ENCODE measurements at regions not wholly inside any gene's neighbourhood (a gene's known extent, or its start where the extent isn't known, plus 50 kb on each side); places are given as distances from the start of the nearest gene placed in this dataset.

DNA sequence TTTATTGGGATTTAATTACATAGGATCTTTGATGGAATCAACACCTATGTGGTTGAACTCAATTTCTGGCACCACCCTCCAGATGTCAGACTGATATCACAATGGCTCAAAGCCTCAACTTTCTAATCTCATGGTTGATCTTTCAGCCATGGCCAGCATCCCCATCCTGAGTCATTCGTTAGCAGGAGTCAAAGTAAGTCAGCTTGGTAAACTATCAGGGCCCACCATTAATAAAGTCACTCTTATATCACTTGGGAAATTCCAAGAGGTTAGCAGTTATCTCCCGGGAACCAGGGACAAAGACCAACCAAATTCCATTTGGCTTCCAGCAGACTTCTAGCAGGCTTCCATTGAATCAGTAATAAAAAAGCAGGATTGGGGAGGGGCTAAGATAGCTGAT lies 50.7 kb upstream of the TNFSF4 start:
- TF ChIP-seq YY1 (IDR thresholded peaks at IDR 0.05; ENCODE audit: low read depth) (no peak), CEBPB (IDR thresholded peaks at IDR 0.05) (no peak), TCF12 (IDR thresholded peaks at IDR 0.05; ENCODE audit: low read depth) (no peak), EP300 (IDR thresholded peaks at IDR 0.05; ENCODE audit: borderline replicate concordance) (no peak), FOXM1 (IDR thresholded peaks at IDR 0.05; ENCODE audit: borderline replicate concordance, low read depth) (no peak), TAF1 (IDR thresholded peaks at IDR 0.05; ENCODE audit: low read depth) (no peak), TEAD4 (IDR thresholded peaks at IDR 0.05) (no peak), CREB1 (IDR thresholded peaks at IDR 0.05; ENCODE audit: low read depth) (no peak), ZBTB7A (IDR thresholded peaks at IDR 0.05; ENCODE audit: low read depth) (no peak), MAX (IDR thresholded peaks at IDR 0.05) (no peak), NFIC (IDR thresholded peaks at IDR 0.05) (no peak), EGR1 (IDR thresholded peaks at IDR 0.05) (no peak), RAD21 (IDR thresholded peaks at IDR 0.05; ENCODE audit: low read depth) (no peak), REST (IDR thresholded peaks at IDR 0.05; ENCODE audit: low read depth) (no peak)
- TF ChIP-seq, protein P1, sequence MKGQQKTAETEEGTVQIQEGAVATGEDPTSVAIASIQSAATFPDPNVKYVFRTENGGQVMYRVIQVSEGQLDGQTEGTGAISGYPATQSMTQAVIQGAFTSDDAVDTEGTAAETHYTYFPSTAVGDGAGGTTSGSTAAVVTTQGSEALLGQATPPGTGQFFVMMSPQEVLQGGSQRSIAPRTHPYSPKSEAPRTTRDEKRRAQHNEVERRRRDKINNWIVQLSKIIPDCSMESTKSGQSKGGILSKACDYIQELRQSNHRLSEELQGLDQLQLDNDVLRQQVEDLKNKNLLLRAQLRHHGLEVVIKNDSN (IDR thresholded peaks at IDR 0.05) = no peak

GRCh38 chr1:173258479-173259264 lies 51.5 kb upstream of the TNFSF4 start:
- no peak for TF ChIP-seq CREB1 (IDR thresholded peaks at IDR 0.05; ENCODE audit: low read depth)
- no peak for TF ChIP-seq EGR1 (IDR thresholded peaks at IDR 0.05)
- no peak for TF ChIP-seq EP300 (IDR thresholded peaks at IDR 0.05; ENCODE audit: borderline replicate concordance)
- TF ChIP-seq TCF12 (IDR thresholded peaks at IDR 0.05; ENCODE audit: low read depth) = no peak
- TF ChIP-seq TAF1 (IDR thresholded peaks at IDR 0.05; ENCODE audit: low read depth) = no peak
- TF ChIP-seq FOXM1 (IDR thresholded peaks at IDR 0.05; ENCODE audit: borderline replicate concordance, low read depth) = no peak
- no peak for TF ChIP-seq REST (IDR thresholded peaks at IDR 0.05; ENCODE audit: low read depth)
- no peak for TF ChIP-seq NFIC (IDR thresholded peaks at IDR 0.05)
- TF ChIP-seq ZBTB7A (IDR thresholded peaks at IDR 0.05; ENCODE audit: low read depth) = no peak
- no peak for TF ChIP-seq MAX (IDR thresholded peaks at IDR 0.05)
- no peak for TF ChIP-seq RAD21 (IDR thresholded peaks at IDR 0.05; ENCODE audit: low read depth)
- TF ChIP-seq CEBPB (IDR thresholded peaks at IDR 0.05) = no peak
- TF ChIP-seq YY1 (IDR thresholded peaks at IDR 0.05; ENCODE audit: low read depth) = no peak
- TF ChIP-seq, protein P1 (IDR thresholded peaks at IDR 0.05) = no peak
- TF ChIP-seq TEAD4 (IDR thresholded peaks at IDR 0.05) = no peak

DNA sequence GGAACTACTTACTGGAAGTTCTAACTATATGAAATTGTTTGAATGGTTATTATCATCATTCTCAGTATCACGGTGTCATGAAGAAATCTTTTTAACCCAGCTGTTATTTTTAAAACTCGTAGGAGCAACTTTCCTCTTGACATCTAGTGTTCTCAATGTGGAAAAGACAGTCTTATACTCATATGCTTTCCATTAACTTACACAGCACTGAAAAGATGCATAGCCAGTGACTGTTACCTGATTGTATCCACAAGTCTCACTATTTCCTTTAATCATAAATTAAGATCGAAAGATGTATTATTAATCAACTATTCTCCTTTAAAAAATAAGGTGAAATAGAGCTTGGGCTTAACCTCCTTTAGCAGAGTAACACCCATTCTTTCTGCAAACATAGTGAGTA lies 59.7 kb upstream of the TNFSF4 start:
- TF ChIP-seq ZBTB7A (IDR thresholded peaks at IDR 0.05; ENCODE audit: low read depth) (no peak), MAX (IDR thresholded peaks at IDR 0.05) (no peak), TEAD4 (IDR thresholded peaks at IDR 0.05) (no peak), CEBPB (IDR thresholded peaks at IDR 0.05) (no peak), YY1 (IDR thresholded peaks at IDR 0.05; ENCODE audit: low read depth) (no peak), CREB1 (IDR thresholded peaks at IDR 0.05; ENCODE audit: low read depth) (no peak), RAD21 (IDR thresholded peaks at IDR 0.05; ENCODE audit: low read depth) (no peak)
- TF ChIP-seq, protein P1 (IDR thresholded peaks at IDR 0.05) = no peak

DNA sequence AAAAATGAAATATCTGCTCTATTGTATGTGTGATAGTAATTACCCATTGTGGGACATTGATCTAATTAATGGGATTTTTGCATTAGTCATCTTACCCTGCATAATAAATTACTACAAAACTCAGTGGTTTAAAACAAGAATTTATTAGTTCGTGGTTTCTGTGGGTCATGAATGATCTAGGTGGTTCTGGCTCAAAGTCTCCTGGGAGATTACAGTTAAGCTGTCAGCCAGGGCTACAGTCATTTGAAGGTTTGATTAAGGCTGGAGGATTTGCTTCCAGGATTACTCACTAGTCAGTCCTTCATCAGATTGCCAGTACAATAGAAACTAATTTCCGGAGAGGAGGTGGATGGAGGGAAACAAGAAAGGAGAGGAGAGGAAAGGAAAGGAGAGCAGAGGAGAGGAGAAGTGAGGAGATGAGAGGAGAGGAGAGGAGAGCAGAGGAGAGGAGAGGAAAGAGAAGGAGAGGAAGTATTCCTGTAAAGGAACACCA lies 60.4 kb upstream of the TNFSF4 start:
- TF ChIP-seq, protein P1 (IDR thresholded peaks at IDR 0.05) = no peak
- TF ChIP-seq YY1 (IDR thresholded peaks at IDR 0.05; ENCODE audit: low read depth) (no peak), CEBPB (IDR thresholded peaks at IDR 0.05) (no peak)

DNA sequence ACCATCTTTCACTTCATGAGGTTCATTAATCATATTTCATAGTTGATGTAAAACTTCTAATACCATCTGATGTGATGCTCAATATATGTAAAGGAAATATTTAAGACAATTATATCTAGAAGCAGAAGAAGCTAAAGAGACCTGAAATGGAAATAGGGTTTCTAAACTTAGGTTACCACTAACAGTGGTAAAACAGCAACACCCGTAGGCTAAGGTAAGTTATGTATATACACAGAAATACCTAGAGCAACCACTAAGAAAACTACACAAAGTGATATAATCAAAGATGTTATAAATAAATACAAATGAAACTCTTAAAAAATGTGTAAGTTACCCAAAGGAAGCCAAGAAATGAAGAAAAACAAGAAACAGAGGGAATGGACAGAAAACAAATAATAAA lies 61.1 kb upstream of the TNFSF4 start:
- TF ChIP-seq REST (IDR thresholded peaks at IDR 0.05; ENCODE audit: low read depth) (no peak), CEBPB (IDR thresholded peaks at IDR 0.05) (no peak), FOXM1 (IDR thresholded peaks at IDR 0.05; ENCODE audit: borderline replicate concordance, low read depth) (no peak), MAX (IDR thresholded peaks at IDR 0.05) (no peak), YY1 (IDR thresholded peaks at IDR 0.05; ENCODE audit: low read depth) (no peak), ZBTB7A (IDR thresholded peaks at IDR 0.05; ENCODE audit: low read depth) (no peak), TAF1 (IDR thresholded peaks at IDR 0.05; ENCODE audit: low read depth) (no peak), CREB1 (IDR thresholded peaks at IDR 0.05; ENCODE audit: low read depth) (no peak), EGR1 (IDR thresholded peaks at IDR 0.05) (no peak), NFIC (IDR thresholded peaks at IDR 0.05) (no peak), EP300 (IDR thresholded peaks at IDR 0.05; ENCODE audit: borderline replicate concordance) (no peak), TCF12 (IDR thresholded peaks at IDR 0.05; ENCODE audit: low read depth) (no peak), RAD21 (IDR thresholded peaks at IDR 0.05; ENCODE audit: low read depth) (no peak), TEAD4 (IDR thresholded peaks at IDR 0.05) (no peak)
- TF ChIP-seq, protein P1 (IDR thresholded peaks at IDR 0.05) = no peak

All from Ishikawa (cell line).